Neural cell (in vitro differentiated cells): ENCODE measurements at regions not wholly inside any gene's neighbourhood (a gene's known extent, or its start where the extent isn't known, plus 50 kb on each side); places are given as distances from the start of the nearest gene placed in this dataset.

Experiments used
- CTCF ChIP-seq: fragments of 450-650 bp; IDR thresholded peaks from 2 replicates; pipeline ENCODE4 v1.5.1; 2014; ENCODE audit warnings: antibody characterized with exemption, mild to moderate bottlenecking, moderate library complexity; ENCODE audit not compliant: poor library complexity, severe bottlenecking
- EP300 ChIP-seq: fragments of 450-650 bp; conservative IDR thresholded peaks from 2 replicates; pipeline ENCODE4 v1.6.1; 2014; ENCODE audit warnings: antibody characterized with exemption, mild to moderate bottlenecking, moderate library complexity; ENCODE audit not compliant: poor library complexity, severe bottlenecking
- EZH2 ChIP-seq: fragments of 200-600, 300-800 bp; shearing (Covaris generic), sonication (generic); IDR thresholded peaks from 2 replicates; pipeline ENCODE4 v1.6.1; 2014; ENCODE audit warnings: antibody characterized with exemption, low read length, borderline replicate concordance, mild to moderate bottlenecking; ENCODE audit not compliant: insufficient read depth, poor library complexity, severe bottlenecking
- TAF1 ChIP-seq: IDR thresholded peaks from 2 replicates; pipeline ENCODE4 v1.6.1; 2012; ENCODE audit warnings: low read depth

- TF ChIP-seq CTCF: no peak
- TF ChIP-seq EZH2: no peak
- TF ChIP-seq EP300: no peak
- TF ChIP-seq TAF1: no peak
Measured at GRCh38 chr14:62462988-62463387, 582.3 kb downstream of the KCNH5 start.
